DMS153 (cell line): ENCODE measurements at regions not wholly inside any gene's neighbourhood (a gene's known extent, or its start where the extent isn't known, plus 50 kb on each side); places are given as distances from the start of the nearest gene placed in this dataset.
"Not testable (repeated sequence)": the region's sequence is repeated elsewhere in the genome, so short reads cannot be mapped to it uniquely, and the experiment has no call there.

ENCODE experiments used
- DNase-seq: peaks from one replicate; lab custom pipeline; 2025; lab: John Stamatoyannopoulos, UW

- no peak for DNase-seq
Measured at GRCh38 chr6:144535630-144536029, 250.5 kb downstream of the UTRN start.

GRCh38 chr6:144536079-144536478 lies 250.9 kb downstream of the UTRN start:
- no peak for DNase-seq

GRCh38 chr6:144543006-144543871 lies 258.1 kb downstream of the UTRN start:
- DNase-seq, result no peak

GRCh38 chr6:144544266-144544830 lies 259.2 kb downstream of the UTRN start:
- DNase-seq, result no peak

GRCh38 chr6:144546807-144547206 lies 261.7 kb downstream of the UTRN start:
- no peak for DNase-seq

- no peak for DNase-seq
Measured at GRCh38 chr6:144547409-144547808, 262.3 kb downstream of the UTRN start.

- no peak for DNase-seq
Measured at GRCh38 chr6:144548536-144548935, 263.4 kb downstream of the UTRN start.

GRCh38 chr6:144549837-144550747 lies 265.0 kb downstream of the UTRN start:
- DNase-seq, result no peak

- DNase-seq, result no peak
Measured at GRCh38 chr6:144551339-144551738, 266.2 kb downstream of the UTRN start.

GRCh38 chr6:144555066-144555465 lies 269.9 kb downstream of the UTRN start:
- no peak for DNase-seq

GRCh38 chr6:144559865-144560593 lies 274.9 kb downstream of the UTRN start:
- DNase-seq, result peak; percentile 5

- no peak for DNase-seq
Measured at GRCh38 chr6:144561455-144562043, 276.4 kb downstream of the UTRN start.

GRCh38 chr6:144564202-144564601 lies 279.1 kb downstream of the UTRN start:
- no peak for DNase-seq

- no peak for DNase-seq
Measured at GRCh38 chr6:144566868-144567615, 281.9 kb downstream of the UTRN start.

- no peak for DNase-seq
Measured at GRCh38 chr6:144568241-144568640, 283.1 kb downstream of the UTRN start.

GRCh38 chr6:144572541-144572940 lies 287.4 kb downstream of the UTRN start:
- not testable (repeated sequence) for DNase-seq

GRCh38 chr6:144574796-144575195 lies 289.7 kb downstream of the UTRN start:
- DNase-seq, result no peak

- DNase-seq, result no peak
Measured at GRCh38 chr6:144575327-144575726, 290.2 kb downstream of the UTRN start.

GRCh38 chr6:144576871-144577270 lies 291.7 kb downstream of the UTRN start:
- no peak for DNase-seq
